HepG2 (cell line): ENCODE measurements at regions not wholly inside any gene's neighbourhood (a gene's known extent, or its start where the extent isn't known, plus 50 kb on each side); places are given as distances from the start of the nearest gene placed in this dataset.

Experiments
- CERS6 ChIP-seq: sonication (generic); formaldehyde crosslinking; IDR thresholded peaks from 2 replicates; pipeline ENCODE4 v1.5.0; 2020; ENCODE audit warnings: missing genetic modification reagents
- LBX2 ChIP-seq: sonication (generic); formaldehyde crosslinking; IDR thresholded peaks from 2 replicates; pipeline ENCODE4 v1.5.0; 2020; ENCODE audit warnings: missing genetic modification reagents, mild to moderate bottlenecking, borderline replicate concordance
- POLR2A ChIP-seq, 2 experiments: IDR thresholded peaks; 2 replicates each; pipeline ENCODE4 v1.6.1; 2011; ENCODE audit warnings: low read depth in 2 of 2, low read length in 2 of 2, mild to moderate bottlenecking in 1 of 2, moderate library complexity in 1 of 2; ENCODE audit not compliant: insufficient read depth in 1 of 2
- POLR2AphosphoS5 ChIP-seq: IDR thresholded peaks from 2 replicates; pipeline ENCODE4 v1.6.1; 2012; ENCODE audit warnings: low read depth, low read length
- RAD51 ChIP-seq: fragments of 450-650 bp; IDR thresholded peaks from 2 replicates; pipeline ENCODE4 v1.6.1; 2016; ENCODE audit warnings: borderline replicate concordance
- UBTF ChIP-seq: sonication (generic); formaldehyde crosslinking; IDR thresholded peaks from 2 replicates; pipeline ENCODE4 v1.4.0; 2020; ENCODE audit warnings: mild to moderate bottlenecking, missing genetic modification reagents
- ZBTB40 ChIP-seq, 2 experiments: fragments of 450-650 bp in 1 of 2; sonication (generic) in 1 of 2; formaldehyde crosslinking in 1 of 2; IDR thresholded peaks; 2 replicates each; pipeline versions ENCODE4 v1.6.1 to v1.8.0; 2016 to 2022; ENCODE audit warnings: antibody characterized with exemption in 1 of 2, mild to moderate bottlenecking in 1 of 2, missing genetic modification reagents in 1 of 2
- ZNF510 ChIP-seq: sonication (generic); formaldehyde crosslinking; IDR thresholded peaks from 2 replicates; pipeline ENCODE4 v1.4.0; 2020; ENCODE audit warnings: low read depth, mild to moderate bottlenecking, missing genetic modification reagents
- ZNF644 ChIP-seq: IDR thresholded peaks from 2 replicates; pipeline ENCODE4 v1.6.1; 2016; ENCODE audit warnings: low read depth

- TF ChIP-seq ZNF644, result no peak
- TF ChIP-seq LBX2 (CRISPR knock-in tag), result no peak
- no peak for TF ChIP-seq POLR2A (IDR thresholded peaks at IDR 0.05; ENCODE audit: insufficient read depth in 1 of 2, low read depth in 2 of 2, low read length in 2 of 2)
- TF ChIP-seq CERS6 (CRISPR knock-in tag), result no peak
- no peak for TF ChIP-seq ZNF510
- TF ChIP-seq ZBTB40 (IDR thresholded peaks at IDR 0.05), result no peak
- no peak for TF ChIP-seq ZBTB40 (CRISPR knock-in tag; IDR thresholded peaks at IDR 0.05)
- TF ChIP-seq POLR2AphosphoS5, result no peak
- no peak for TF ChIP-seq UBTF
- TF ChIP-seq RAD51, result no peak
Observed at GRCh38 chr1:195954848-195955247, 653.4 kb downstream of the KCNT2 start.
